GM18909 (cell line): ENCODE measurements at regions not wholly inside any gene's neighbourhood (a gene's known extent, or its start where the extent isn't known, plus 50 kb on each side); places are given as distances from the start of the nearest gene placed in this dataset.
"Not testable (repeated sequence)": the region's sequence is repeated elsewhere in the genome, so short reads cannot be mapped to it uniquely, and the experiment has no call there.

Experiments used
- ATAC-seq: cut with Tn5 transposase; IDR thresholded peaks from one replicate; pipeline ENCODE4 v1.9.1; 2021; ENCODE audit warnings: mild to moderate bottlenecking; ENCODE audit not compliant: unreplicated experiment, poor library complexity

- ATAC-seq, result no peak
These were observed 199.8 kb upstream of the NR2F2 start for GRCh38 chr15:96130734-96131133.

- no peak for ATAC-seq
These were observed 198.4 kb upstream of the NR2F2 start for GRCh38 chr15:96132126-96132525.

GRCh38 chr15:96135166-96136093 is 195.1 kb upstream of the NR2F2 start:
- ATAC-seq, result no peak

GRCh38 chr15:96138985-96139384 is 191.5 kb upstream of the NR2F2 start:
- no peak for ATAC-seq

GRCh38 chr15:96142498-96142897 is 188.0 kb upstream of the NR2F2 start:
- no peak for ATAC-seq

GRCh38 chr15:96144734-96145133 is 185.8 kb upstream of the NR2F2 start:
- no peak for ATAC-seq

- ATAC-seq, result no peak
These were observed 183.8 kb upstream of the NR2F2 start for GRCh38 chr15:96146726-96147125.

- no peak for ATAC-seq
These were observed 183.2 kb upstream of the NR2F2 start for GRCh38 chr15:96147267-96147666.

GRCh38 chr15:96150254-96150653 is 180.2 kb upstream of the NR2F2 start:
- no peak for ATAC-seq

- ATAC-seq, result not testable (repeated sequence)
These were observed 178.8 kb upstream of the NR2F2 start for GRCh38 chr15:96151749-96152148.

GRCh38 chr15:96153929-96154328 is 176.6 kb upstream of the NR2F2 start:
- no peak for ATAC-seq

GRCh38 chr15:96158938-96159337 is 171.6 kb upstream of the NR2F2 start:
- ATAC-seq, result no peak

GRCh38 chr15:96160269-96160668 is 170.2 kb upstream of the NR2F2 start:
- no peak for ATAC-seq

GRCh38 chr15:96160800-96161199 is 169.7 kb upstream of the NR2F2 start:
- no peak for ATAC-seq

- no peak for ATAC-seq
These were observed 168.2 kb upstream of the NR2F2 start for GRCh38 chr15:96162322-96162721.

GRCh38 chr15:96165081-96165480 is 165.4 kb upstream of the NR2F2 start:
- no peak for ATAC-seq

- ATAC-seq, result no peak
These were observed 164.7 kb upstream of the NR2F2 start for GRCh38 chr15:96165775-96166174.

- no peak for ATAC-seq
These were observed 164.0 kb upstream of the NR2F2 start for GRCh38 chr15:96166223-96167200.

GRCh38 chr15:96170616-96170978 is 159.9 kb upstream of the NR2F2 start:
- not testable (repeated sequence) for ATAC-seq

- ATAC-seq, result no peak
These were observed 159.3 kb upstream of the NR2F2 start for GRCh38 chr15:96170979-96171739.
